GM19238 (cell line): ENCODE measurements at regions not wholly inside any gene's neighbourhood (a gene's known extent, or its start where the extent isn't known, plus 50 kb on each side); places are given as distances from the start of the nearest gene placed in this dataset.

Experiments
- DNase-seq: peaks from one replicate; pipeline ENCODE4 v3.0.0; 2011; ENCODE audit warnings: low spot score; ENCODE audit not compliant: insufficient read length

DNA sequence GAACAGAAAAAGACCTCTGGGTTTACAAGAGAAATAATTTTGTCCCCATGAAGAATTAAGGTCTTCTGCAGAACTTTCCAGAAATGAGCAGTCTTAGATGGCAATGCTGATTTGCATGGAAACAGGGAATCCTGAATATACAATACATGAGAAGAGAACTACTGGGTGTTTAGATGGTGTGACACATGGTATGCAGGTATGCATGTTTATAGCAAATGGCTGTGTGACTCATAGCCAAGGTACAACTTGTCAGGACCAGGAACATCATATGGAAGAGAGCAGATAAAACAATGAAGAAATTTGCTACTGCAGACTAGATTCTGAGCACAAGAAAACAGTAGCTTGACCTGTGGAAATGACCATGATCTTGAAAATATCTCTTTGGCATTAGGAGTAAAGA is 907.8 kb downstream of the GATA3 start:
- no peak for DNase-seq

GRCh38 chr10:8967061-8967460 is 912.6 kb downstream of the GATA3 start:
- DNase-seq, result no peak

DNA sequence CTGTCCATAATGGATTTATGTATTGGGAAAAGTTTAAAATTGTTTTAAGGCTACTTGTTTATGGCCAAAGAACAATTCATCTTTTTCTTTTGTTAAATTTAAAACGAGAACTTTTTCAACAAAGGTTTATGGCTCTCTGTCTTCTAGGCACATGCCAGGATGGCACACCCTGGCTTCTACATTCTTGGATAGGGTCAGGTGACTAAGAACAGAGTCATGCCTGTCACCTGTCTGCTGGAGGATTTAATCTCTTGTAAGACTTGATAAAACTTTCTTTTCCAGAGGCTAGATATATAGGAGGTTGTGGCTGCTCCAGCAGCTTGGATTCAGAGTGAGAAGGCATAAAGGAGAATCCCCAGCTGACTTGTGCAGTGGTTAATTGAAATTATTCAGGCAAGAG is 915.4 kb downstream of the GATA3 start:
- DNase-seq, result no peak

DNA sequence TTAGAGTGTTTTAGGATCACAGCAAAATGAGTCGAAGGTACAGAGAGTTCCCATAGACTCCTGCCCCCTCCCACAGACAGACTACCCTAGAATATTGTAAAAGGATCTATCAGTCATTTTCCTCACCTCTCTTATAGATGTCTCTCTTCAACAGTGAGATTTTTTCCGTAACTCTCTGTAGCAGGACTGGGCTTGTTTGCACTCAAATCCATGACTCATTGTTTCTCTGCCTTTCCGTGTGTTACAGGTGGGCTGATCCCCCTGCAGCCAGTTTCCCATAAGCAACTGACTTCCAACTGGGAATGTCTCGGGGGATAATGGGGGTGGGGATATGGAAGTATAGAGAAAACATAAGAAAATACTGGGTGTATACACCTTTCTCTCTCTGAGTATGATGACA is 921.0 kb downstream of the GATA3 start:
- DNase-seq, result no peak

- DNase-seq, result no peak
Measured at GRCh38 chr10:8978100-8978499, 923.6 kb downstream of the GATA3 start.

- DNase-seq, result no peak
Measured at GRCh38 chr10:8979976-8980375, 925.5 kb downstream of the GATA3 start.

DNA sequence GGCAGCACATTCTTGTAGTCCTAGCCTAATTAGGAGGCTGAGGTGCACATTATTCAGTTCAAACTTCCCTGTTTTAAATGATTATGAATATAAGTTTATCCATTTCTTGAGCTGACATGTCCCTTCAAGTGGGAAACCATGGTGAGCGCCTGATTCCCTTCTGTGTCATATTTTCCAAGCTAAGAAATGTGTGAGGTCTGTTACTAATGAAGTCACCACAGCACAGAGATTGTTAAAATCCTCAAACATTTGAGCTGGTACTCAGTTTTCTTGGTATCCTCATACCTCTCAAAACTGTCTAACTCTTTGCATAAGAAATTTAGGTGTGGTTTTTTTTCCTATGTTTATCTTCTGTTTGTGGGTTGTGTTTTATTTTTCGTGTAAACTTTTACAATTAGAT is 926.8 kb downstream of the GATA3 start:
- DNase-seq, result no peak

- DNase-seq, result no peak
Measured at GRCh38 chr10:8985651-8986050, 931.2 kb downstream of the GATA3 start.

- DNase-seq, result no peak
Measured at GRCh38 chr10:8986975-8987374, 932.5 kb downstream of the GATA3 start.

- no peak for DNase-seq
Measured at GRCh38 chr10:8987712-8988111, 933.2 kb downstream of the GATA3 start.

- DNase-seq, result no peak
Measured at GRCh38 chr10:8990280-8990987, 935.9 kb downstream of the GATA3 start.

- DNase-seq, result no peak
Measured at GRCh38 chr10:8992009-8992408, 937.5 kb downstream of the GATA3 start.

DNA sequence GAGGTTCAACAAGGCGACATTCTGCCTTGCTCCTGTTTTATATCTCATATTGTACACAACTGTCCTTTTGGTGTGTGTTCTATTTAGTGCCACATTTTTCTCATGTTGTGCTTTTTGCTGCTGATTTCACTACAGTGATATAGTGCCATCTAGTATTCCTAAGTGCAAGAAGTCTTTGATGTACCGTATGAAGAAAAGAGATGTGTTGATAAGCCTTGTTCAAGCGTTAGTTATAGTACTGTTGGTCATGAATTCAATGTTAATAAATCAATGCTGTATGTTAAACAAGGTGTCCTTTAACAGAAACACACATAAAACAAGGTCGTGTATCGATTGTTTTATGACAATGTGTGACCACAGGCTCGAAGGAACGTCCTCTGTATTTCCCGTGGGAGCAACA is 939.4 kb downstream of the GATA3 start:
- no peak for DNase-seq

- DNase-seq, result no peak
Measured at GRCh38 chr10:8998751-8999150, 944.3 kb downstream of the GATA3 start.

DNA sequence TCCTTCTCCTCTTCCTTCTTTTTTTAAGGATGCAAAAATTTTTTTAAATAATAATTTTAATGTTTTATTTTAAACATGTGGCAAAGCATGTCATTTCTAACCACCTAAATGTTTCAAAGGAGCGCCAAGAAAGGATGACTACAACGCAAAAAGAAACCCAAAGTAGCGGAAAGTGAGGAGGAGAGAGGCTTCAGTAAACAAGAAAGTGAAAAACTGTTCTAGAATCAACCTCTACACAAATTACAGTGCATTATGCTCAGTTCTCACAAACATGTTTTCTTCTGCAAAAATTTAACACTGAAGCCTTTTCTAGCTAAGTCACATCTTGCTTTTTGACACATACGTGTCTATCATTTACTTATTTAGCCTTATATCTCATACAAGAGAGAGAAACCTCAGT is 948.6 kb downstream of the GATA3 start:
- DNase-seq, result no peak

GRCh38 chr10:9004736-9005135 is 950.2 kb downstream of the GATA3 start:
- no peak for DNase-seq

DNA sequence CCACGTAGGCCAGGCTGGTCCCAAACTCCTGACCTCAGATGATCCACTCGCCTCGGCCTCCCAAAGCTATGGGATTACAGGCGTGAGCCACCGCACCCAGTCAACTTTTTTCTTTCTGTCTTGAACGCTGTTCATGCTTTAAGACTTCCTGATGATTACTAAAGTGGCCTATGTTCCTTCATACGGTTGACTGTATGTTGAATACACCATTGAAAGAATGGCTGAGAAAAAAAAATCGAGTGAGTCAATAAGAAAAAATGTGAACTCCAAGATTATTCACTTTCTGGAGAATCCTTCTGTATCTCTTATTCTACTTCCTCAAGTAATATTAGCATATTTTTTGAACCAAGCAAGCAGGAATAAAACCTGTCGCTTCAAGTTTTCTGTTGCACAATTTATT is 955.0 kb downstream of the GATA3 start:
- no peak for DNase-seq

DNA sequence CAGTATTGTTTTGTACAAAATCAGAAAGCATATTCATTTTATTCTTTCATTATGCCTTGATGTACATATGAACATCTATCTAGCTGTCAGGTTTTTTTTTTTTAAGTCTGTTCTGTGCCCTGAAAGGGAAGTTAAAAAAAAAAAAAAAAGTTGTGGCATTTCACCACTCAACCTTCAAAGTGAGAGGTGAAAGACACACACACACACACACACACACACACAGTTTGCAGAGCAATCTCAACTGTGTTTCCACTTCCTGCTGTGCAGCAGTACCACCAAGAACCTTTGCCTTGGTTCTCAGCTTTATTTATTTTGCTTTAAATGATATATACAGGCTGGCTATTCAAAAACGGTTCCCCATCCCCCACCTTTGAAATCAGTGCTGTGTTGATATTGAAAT is 955.6 kb downstream of the GATA3 start:
- no peak for DNase-seq

DNA sequence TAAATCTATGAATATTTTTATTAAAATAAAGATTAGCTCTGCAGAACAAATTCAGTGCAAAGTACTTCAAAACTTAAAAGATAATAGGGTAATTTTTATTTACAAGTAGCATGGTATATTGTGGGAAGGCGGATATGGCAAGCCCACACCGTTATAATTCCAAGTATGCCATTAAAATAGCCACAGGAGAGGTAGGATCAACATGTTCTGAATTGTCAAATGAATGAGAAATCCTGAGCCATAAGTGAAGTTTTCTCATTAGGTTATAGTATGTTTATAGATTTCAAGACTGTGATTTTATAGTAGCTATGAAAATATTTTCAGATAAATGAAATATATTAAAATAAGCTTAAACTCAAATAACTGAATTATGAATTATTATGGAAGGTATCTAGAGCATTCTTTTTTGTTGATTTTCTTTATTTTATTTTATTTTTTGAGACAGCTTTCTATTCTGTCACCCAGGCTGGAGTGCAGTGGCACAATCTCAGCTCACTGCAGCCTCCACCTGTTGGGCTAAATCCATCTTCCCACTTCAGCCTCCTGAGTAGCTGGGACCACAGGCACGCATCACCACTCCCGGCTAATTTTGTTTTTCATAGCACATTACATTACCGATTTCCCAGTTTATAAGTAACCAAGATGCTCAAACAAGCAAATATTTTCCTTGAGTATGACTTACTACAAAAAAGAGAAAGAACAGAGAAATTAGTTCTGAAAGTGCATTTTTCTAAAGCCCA is 956.6 kb downstream of the GATA3 start:
- no peak for DNase-seq

DNA sequence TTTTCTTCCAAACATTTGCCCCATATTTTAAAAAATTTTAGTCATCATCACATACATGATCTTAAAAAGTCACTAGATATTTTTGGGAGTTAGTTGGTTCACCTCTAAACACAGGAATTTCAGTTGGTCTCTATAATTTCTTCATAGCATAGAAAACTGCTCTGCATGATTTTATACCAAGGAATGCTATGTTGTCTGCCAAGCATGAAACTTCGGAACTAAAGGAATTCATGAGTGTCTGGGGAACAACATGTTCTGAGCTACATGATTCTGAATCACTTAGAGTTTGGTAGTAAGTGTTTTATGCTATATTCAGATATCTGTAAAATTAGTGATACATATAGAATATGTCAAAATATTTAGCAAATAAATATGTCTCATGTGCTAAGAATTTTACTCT is 957.8 kb downstream of the GATA3 start:
- DNase-seq, result no peak

GRCh38 chr10:9015005-9015404 is 960.5 kb downstream of the GATA3 start:
- no peak for DNase-seq

GRCh38 chr10:9015447-9015846 is 961.0 kb downstream of the GATA3 start:
- DNase-seq, result no peak

- no peak for DNase-seq
Measured at GRCh38 chr10:9016930-9017329, 962.4 kb downstream of the GATA3 start.
